IMR-90 (cell line): ENCODE measurements at regions not wholly inside any gene's neighbourhood (a gene's known extent, or its start where the extent isn't known, plus 50 kb on each side); places are given as distances from the start of the nearest gene placed in this dataset.
"Not testable (repeated sequence)": the region's sequence is repeated elsewhere in the genome, so short reads cannot be mapped to it uniquely, and the experiment has no call there.

ENCODE experiments used
- ATAC-seq: fragments of 200-7000 bp; cut with Tn5 transposase; 2 replicates; pipeline ENCODE4 v1.9.1; 2020; ENCODE audit warnings: low read depth, mild to moderate bottlenecking, moderate library complexity
- BruUV-seq: library from RNA; stranded (reverse); fragments of 400-500 nt; replicated peaks from 2 replicates; lab custom pipeline; 2021; lab: Mats Ljungman, UMichigan
- CTCF ChIA-PET: fragments of 300-600 bp; formaldehyde crosslinking; extraction: SDS; loops from one replicate; lab custom pipeline; 2021; ENCODE audit warnings: antibody characterized with exemption; lab: Yijun Ruan, JAX
- POLR2A ChIA-PET: fragments of 300-600 bp; sonication (Branson Sonifier 250); formaldehyde crosslinking; loops from one replicate; lab custom pipeline; 2022; ENCODE audit warnings: antibody characterized with exemption; ENCODE audit not compliant: unreplicated experiment; lab: Charles Lee
- DNase-seq: peaks from one replicate; pipeline ENCODE4 v3.0.0; 2013
- H2AFZ ChIP-seq: replicated peaks from 2 replicates; pipeline ENCODE3; 2013; ENCODE audit warnings: low read length, mild to moderate bottlenecking; ENCODE audit not compliant: poor library complexity
- H2AK5ac ChIP-seq: 2 replicates; pipeline ENCODE4 v1.6.1; 2013; ENCODE audit warnings: low read depth, low read length, inconsistent platforms
- H2AK9ac ChIP-seq: replicated peaks from 2 replicates; pipeline ENCODE3; 2013; ENCODE audit warnings: mild to moderate bottlenecking, low read depth, low read length, moderate library complexity; ENCODE audit not compliant: poor library complexity
- H2BK120ac ChIP-seq: 2 replicates; pipeline ENCODE4 v1.6.1; 2013; ENCODE audit warnings: low read depth, low read length, inconsistent platforms
- H2BK15ac ChIP-seq: 3 replicates; pipeline ENCODE4 v1.6.1; 2013; ENCODE audit warnings: low read depth, low read length, inconsistent platforms
- H2BK20ac ChIP-seq: 2 replicates; pipeline ENCODE4 v1.6.1; 2013; ENCODE audit warnings: low read depth, mild to moderate bottlenecking, inconsistent platforms, low read length, moderate library complexity
- H2BK5ac ChIP-seq: 2 replicates; pipeline ENCODE4 v1.6.1; 2013; ENCODE audit warnings: mild to moderate bottlenecking, low read depth, low read length, inconsistent platforms; ENCODE audit not compliant: poor library complexity, severe bottlenecking
- H3K14ac ChIP-seq: replicated peaks from 2 replicates; pipeline ENCODE4 v1.6.1; 2013; ENCODE audit warnings: low read depth, low read length, inconsistent platforms
- H3K18ac ChIP-seq: 2 replicates; pipeline ENCODE4 v1.6.1; 2013; ENCODE audit warnings: low read depth, low read length, control low read depth
- H3K23ac ChIP-seq: 2 replicates; pipeline ENCODE4 v1.6.1; 2013; ENCODE audit warnings: low read depth, low read length, inconsistent platforms
- H3K27ac ChIP-seq: 2 replicates; pipeline ENCODE4 v1.5.1; 2013; ENCODE audit warnings: mild to moderate bottlenecking, control low read depth, low read length; ENCODE audit not compliant: insufficient read depth
- H3K27me3 ChIP-seq: 2 replicates; pipeline ENCODE4 v1.6.1; 2013; ENCODE audit warnings: low read length; ENCODE audit not compliant: control insufficient read depth, insufficient read depth
- H3K36me3 ChIP-seq: 2 replicates; pipeline ENCODE4 v1.6.1; 2013; ENCODE audit warnings: low read length, mixed read lengths; ENCODE audit not compliant: control insufficient read depth, insufficient read depth
- H3K4ac ChIP-seq: 2 replicates; pipeline ENCODE4 v1.6.1; 2013; ENCODE audit warnings: low read depth, low read length, inconsistent platforms
- H3K4me1 ChIP-seq: 2 replicates; pipeline ENCODE4 v1.6.1; 2013; ENCODE audit warnings: low read length, mixed read lengths; ENCODE audit not compliant: control insufficient read depth, insufficient read depth
- H3K4me2 ChIP-seq: 2 replicates; pipeline ENCODE4 v1.6.1; 2013; ENCODE audit warnings: low read depth, mild to moderate bottlenecking, control low read depth, low read length, moderate library complexity
- H3K4me3 ChIP-seq: 2 replicates; pipeline ENCODE4 v1.5.1; 2013; ENCODE audit warnings: low read depth, mild to moderate bottlenecking, control low read depth, low read length, moderate library complexity; ENCODE audit not compliant: insufficient read depth
- H3K56ac ChIP-seq: 2 replicates; pipeline ENCODE4 v1.6.1; 2013; ENCODE audit warnings: low read length, inconsistent platforms; ENCODE audit not compliant: insufficient read depth; ENCODE audit errors: extremely low read depth
- H3K79me1 ChIP-seq, 2 experiments: 2 replicates each; pipeline ENCODE4 v1.6.1; 2013; ENCODE audit warnings: low read length in 2 of 2, inconsistent platforms in 1 of 2, low read depth in 1 of 2
- H3K9ac ChIP-seq: 2 replicates; pipeline ENCODE4 v1.6.1; 2013; ENCODE audit warnings: low read depth, low read length, control low read depth
- H3K9me1 ChIP-seq: 2 replicates; pipeline ENCODE4 v1.6.1; 2013; ENCODE audit warnings: low read length, inconsistent platforms; ENCODE audit not compliant: insufficient read depth
- H3K9me3 ChIP-seq: 2 replicates; pipeline ENCODE4 v1.6.1; 2013; ENCODE audit warnings: low read length; ENCODE audit not compliant: control insufficient read depth, insufficient read depth
- H4K20me1 ChIP-seq: 2 replicates; pipeline ENCODE4 v1.6.1; 2013; ENCODE audit warnings: low read length, inconsistent platforms; ENCODE audit not compliant: insufficient read depth
- H4K5ac ChIP-seq: 2 replicates; pipeline ENCODE4 v1.6.1; 2013; ENCODE audit warnings: mild to moderate bottlenecking, low read depth, low read length, control low read depth
- H4K8ac ChIP-seq, 2 experiments: 2 replicates each; pipeline ENCODE4 v1.6.1; 2013; ENCODE audit warnings: low read depth in 2 of 2, low read length in 2 of 2, control low read depth in 1 of 2, inconsistent platforms in 1 of 2
- H4K91ac ChIP-seq: 2 replicates; pipeline ENCODE4 v1.6.1; 2013; ENCODE audit warnings: low read depth, low read length, inconsistent platforms; ENCODE audit not compliant: insufficient read depth
- WGBS, 2 experiments: methylation state at CpG; one replicate each; pipeline versions ENCODE4 v1.1.5 to v1.1.7; 2013; ENCODE audit warnings: missing lambda C conversion rate in 2 of 2; ENCODE audit not compliant: insufficient read length in 1 of 2; ENCODE audit errors: extremely low coverage in 2 of 2; 5-methylcytosine and 5-hydroxymethylcytosine counted together
- dilution Hi-C: fragments of 300-500 bp; cut with HindIII; formaldehyde crosslinking; loops from one replicate; pipeline ENCODE4 v1.14.3; 2018; ENCODE audit warnings: low sequenced_read_pairs; ENCODE audit not compliant: unreplicated experiment
- in situ Hi-C: fragments of 300-500 bp; cut with MboI; formaldehyde crosslinking; loops from 3 replicates; pipeline ENCODE4 v1.14.3; 2019; ENCODE audit warnings: low sequenced_read_pairs, inconsistent platforms, mixed read lengths
- intact Hi-C: fragments of 100-400 bp; cut with micrococcal nuclease; formaldehyde crosslinking; loops from 2 replicates; pipeline ENCODE4 v1.10.0; 2022

- H3K9me1 ChIP-seq, BruUV-seq, H3K9me3 ChIP-seq, H4K5ac ChIP-seq, CTCF ChIA-PET, H3K4me1 ChIP-seq, H3K18ac ChIP-seq, H3K4ac ChIP-seq, in situ Hi-C loops, H2BK15ac ChIP-seq, H4K91ac ChIP-seq, H2BK5ac ChIP-seq, ATAC-seq, H3K36me3 ChIP-seq, H3K56ac ChIP-seq, H2BK20ac ChIP-seq, H3K79me1 ChIP-seq, H3K14ac ChIP-seq, H3K27me3 ChIP-seq, H4K8ac ChIP-seq, POLR2A ChIA-PET, H3K27ac ChIP-seq, H2AFZ ChIP-seq, dilution Hi-C loops, intact Hi-C loops, H2BK120ac ChIP-seq, H3K23ac ChIP-seq, H2AK9ac ChIP-seq, H4K20me1 ChIP-seq: not testable (repeated sequence)
- peak; percentile 1 for DNase-seq
- peak overlapping the region; percentile 85 for H3K4me2 ChIP-seq
- H2AK5ac ChIP-seq: peak overlapping the region; percentile 78; the same call in 1 of the 2 replicates
- H3K4me3 ChIP-seq: peak overlapping the region; percentile 99
- H3K9ac ChIP-seq: peak overlapping the region; percentile 71
- WGBS, 2 experiments: no CpG with 5 or more reads among the region's 47 CpGs
These were observed 53.6 kb upstream of the PLGLB1 start for GRCh38 chr2:87075054-87075790.

- H3K56ac ChIP-seq, H2AK5ac ChIP-seq, H3K4ac ChIP-seq, BruUV-seq, H3K27me3 ChIP-seq, POLR2A ChIA-PET, H4K5ac ChIP-seq, H4K20me1 ChIP-seq, H2BK20ac ChIP-seq, in situ Hi-C loops, H4K8ac ChIP-seq, H4K91ac ChIP-seq, H2BK15ac ChIP-seq, dilution Hi-C loops, H3K9me3 ChIP-seq, H3K23ac ChIP-seq, H3K14ac ChIP-seq, H3K79me1 ChIP-seq, H3K9me1 ChIP-seq, H3K18ac ChIP-seq, H2AFZ ChIP-seq, intact Hi-C loops, CTCF ChIA-PET, H3K36me3 ChIP-seq, H2AK9ac ChIP-seq, H3K4me1 ChIP-seq, H2BK120ac ChIP-seq: not testable (repeated sequence)
- H3K27ac ChIP-seq: peak overlapping the region; percentile 69
- no CpG with 5 or more reads among the region's 64 CpGs for WGBS, 2 experiments
- H3K4me3 ChIP-seq: peak overlapping the region; percentile 99
- peak overlapping the region; percentile 77 for H3K9ac ChIP-seq
- H3K4me2 ChIP-seq: peak overlapping the region; percentile 62
- ATAC-seq: peak; percentile 33
- H2BK5ac ChIP-seq: peak overlapping the region; percentile 62
- DNase-seq: peak; percentile 62
These were observed 54.2 kb upstream of the PLGLB1 start for GRCh38 chr2:87075791-87076252.
